Vagina (tissue), 2 donors: ENCODE measurements at regions not wholly inside any gene's neighbourhood (a gene's known extent, or its start where the extent isn't known, plus 50 kb on each side); places are given as distances from the start of the nearest gene placed in this dataset.

Experiments
- CTCF ChIP-seq, 3 experiments: fragments of 450-650 bp in 2 of 3; fragments of 200-600 bp in 1 of 3; sonication (generic) in 1 of 3; IDR thresholded peaks; one replicate each; pipeline ENCODE4 v1.5.1; 2017 to 2019; ENCODE audit warnings: antibody characterized with exemption in 3 of 3, mild to moderate bottlenecking in 2 of 3, moderate library complexity in 2 of 3
- POLR2A ChIP-seq, 2 donors: fragments of 450-650 bp; IDR thresholded peaks; one replicate each; pipeline ENCODE4 v1.6.1; 2017; ENCODE audit warnings: antibody characterized with exemption in 2 of 2, mild to moderate bottlenecking in 2 of 2, moderate library complexity in 2 of 2
- POLR2AphosphoS5 ChIP-seq, 2 donors: sonication (generic); formaldehyde crosslinking; IDR thresholded peaks; one replicate each; pipeline ENCODE4 v1.9.0; 2017; ENCODE audit warnings: antibody characterized with exemption in 2 of 2, mild to moderate bottlenecking in 2 of 2, low read depth in 1 of 2; ENCODE audit not compliant: insufficient read depth in 1 of 2

GRCh38 chr18:4843771-4844170 is 353.3 kb downstream of the AKAIN1 start:
- TF ChIP-seq CTCF (IDR thresholded peaks at IDR 0.05) (no peak), POLR2A (IDR thresholded peaks at IDR 0.05) (no peak), POLR2AphosphoS5 (IDR thresholded peaks at IDR 0.05; ENCODE audit: insufficient read depth in 1 of 2, low read depth in 1 of 2) (no peak)
